NOMO-1 (cell line): ENCODE measurements at regions not wholly inside any gene's neighbourhood (a gene's known extent, or its start where the extent isn't known, plus 50 kb on each side); places are given as distances from the start of the nearest gene placed in this dataset.

Experiments
- DNase-seq, 2 experiments: peaks; one replicate each; lab custom pipeline; 2025; ENCODE audit not compliant: unreplicated experiment in 2 of 2; lab: John Stamatoyannopoulos, UW

GRCh38 chr11:15650105-15650938 lies 535.6 kb downstream of the INSC start:
- peak; percentile 75 to 92 for DNase-seq

GRCh38 chr11:15651033-15651432 lies 536.3 kb downstream of the INSC start:
- DNase-seq, result no peak

GRCh38 chr11:15651816-15652215 lies 537.1 kb downstream of the INSC start:
- DNase-seq, result no peak

GRCh38 chr11:15653191-15653710 lies 538.5 kb downstream of the INSC start:
- no peak for DNase-seq

GRCh38 chr11:15654451-15654850 lies 539.7 kb downstream of the INSC start:
- DNase-seq, result no peak

GRCh38 chr11:15655552-15655951 lies 540.8 kb downstream of the INSC start:
- no peak for DNase-seq

- DNase-seq, result no peak
These were observed 542.5 kb downstream of the INSC start for GRCh38 chr11:15657264-15657663.

- no peak for DNase-seq
These were observed 545.8 kb downstream of the INSC start for GRCh38 chr11:15660496-15660895.

- no peak for DNase-seq
These were observed 547.6 kb downstream of the INSC start for GRCh38 chr11:15662285-15662684.

- DNase-seq, result no peak
These were observed 549.1 kb downstream of the INSC start for GRCh38 chr11:15663777-15664218.

GRCh38 chr11:15665368-15665871 lies 550.7 kb downstream of the INSC start:
- no peak for DNase-seq

- no peak for DNase-seq
These were observed 552.5 kb downstream of the INSC start for GRCh38 chr11:15667127-15667725.

GRCh38 chr11:15668718-15669117 lies 554.0 kb downstream of the INSC start:
- DNase-seq, result no peak

GRCh38 chr11:15670520-15671070 lies 555.9 kb downstream of the INSC start:
- DNase-seq, result no peak

- DNase-seq, result no peak
These were observed 556.5 kb downstream of the INSC start for GRCh38 chr11:15671216-15671615.

GRCh38 chr11:15672825-15673224 lies 558.1 kb downstream of the INSC start:
- no peak for DNase-seq

- no peak for DNase-seq
These were observed 558.7 kb downstream of the INSC start for GRCh38 chr11:15673408-15673831.

- no peak for DNase-seq
These were observed 560.0 kb downstream of the INSC start for GRCh38 chr11:15674756-15675155.

- DNase-seq, result no peak
These were observed 561.0 kb downstream of the INSC start for GRCh38 chr11:15675683-15676082.

GRCh38 chr11:15677181-15677580 lies 562.5 kb downstream of the INSC start:
- DNase-seq, result no peak

GRCh38 chr11:15683528-15683927 lies 568.8 kb downstream of the INSC start:
- no peak for DNase-seq
